Cardiac muscle cell (in vitro differentiated cells and primary cell): ENCODE measurements at regions not wholly inside any gene's neighbourhood (a gene's known extent, or its start where the extent isn't known, plus 50 kb on each side); places are given as distances from the start of the nearest gene placed in this dataset.

ENCODE experiments used
- DNase-seq, 2 donors: peaks; one replicate each; pipeline versions ENCODE4 v3.0.0 to v3.0.0-alpha.2; 2010 to 2017; ENCODE audit warnings: low read depth in 1 of 2, low spot score in 1 of 2
- H3K27ac ChIP-seq: fragments of 200-600 bp; sonication (generic); 2 replicates; pipeline ENCODE4 v1.5.1; 2016
- H3K27me3 ChIP-seq: fragments of 200-600 bp; sonication (generic); 2 replicates; pipeline ENCODE4 v1.6.0; 2016; ENCODE audit warnings: control low read depth
- H3K36me3 ChIP-seq: fragments of 200-600 bp; sonication (generic); 2 replicates; pipeline ENCODE4 v1.5.1; 2016; ENCODE audit warnings: control low read depth
- H3K4me1 ChIP-seq: fragments of 200-600 bp; sonication (generic); 2 replicates; pipeline ENCODE4 v1.8.1; 2017; ENCODE audit warnings: low read depth, mild to moderate bottlenecking, mixed run types
- H3K4me3 ChIP-seq: fragments of 200-600 bp; sonication (generic); 2 replicates; pipeline ENCODE4 v1.5.1; 2016; ENCODE audit warnings: mild to moderate bottlenecking
- H3K9me3 ChIP-seq: fragments of 200-600 bp; sonication (generic); 2 replicates; pipeline ENCODE4 v1.5.1; 2017; ENCODE audit warnings: low read depth, mild to moderate bottlenecking, control low read depth
- TF ChIP-seq, protein P1 (sequence below): IDR thresholded peaks from 2 replicates; pipeline ENCODE4 v1.5.1; 2012; ENCODE audit warnings: low read depth, mild to moderate bottlenecking, low read length

DNA sequence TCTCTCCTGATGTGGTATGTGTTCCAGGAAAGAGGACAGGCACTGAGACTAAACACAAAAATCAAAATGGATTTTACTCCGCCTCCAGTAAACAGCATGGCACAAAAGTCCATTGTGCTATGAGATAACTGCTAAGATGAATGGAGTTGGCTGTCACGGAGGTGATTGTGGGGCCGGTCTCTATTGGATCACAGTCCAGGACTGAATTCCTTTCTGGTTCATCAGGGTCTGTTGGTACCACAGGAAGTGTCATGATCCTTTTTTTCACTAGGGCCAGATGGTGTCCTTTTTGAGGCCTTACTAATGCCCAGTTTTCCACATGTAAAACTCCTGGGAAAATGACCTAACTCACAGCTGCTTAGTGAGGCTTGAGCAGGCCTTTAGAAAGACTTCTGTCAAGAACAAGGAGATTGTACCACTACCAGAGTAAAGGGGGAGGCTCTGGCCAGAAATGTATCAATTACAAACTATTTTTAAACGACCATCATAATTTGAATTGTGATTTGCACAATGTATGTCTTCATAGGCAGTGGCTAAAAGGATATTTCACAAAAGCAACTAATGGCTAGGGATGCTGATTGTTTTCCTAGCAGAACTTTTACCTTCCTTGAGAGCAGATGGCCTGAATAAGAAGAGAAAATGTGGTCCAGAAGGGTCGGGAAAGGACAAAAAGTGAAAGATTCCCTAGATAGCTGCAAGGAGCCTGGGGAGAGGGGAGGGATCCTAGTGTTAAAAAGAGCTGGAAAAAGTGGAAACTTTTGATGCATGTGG lies 192.2 kb upstream of the POU3F2 start:
- H3K36me3 ChIP-seq, result no peaks in the 10 kb centered on the region
- H3K4me1 ChIP-seq, result no peaks in the 10 kb centered on the region
- TF ChIP-seq, protein P1, sequence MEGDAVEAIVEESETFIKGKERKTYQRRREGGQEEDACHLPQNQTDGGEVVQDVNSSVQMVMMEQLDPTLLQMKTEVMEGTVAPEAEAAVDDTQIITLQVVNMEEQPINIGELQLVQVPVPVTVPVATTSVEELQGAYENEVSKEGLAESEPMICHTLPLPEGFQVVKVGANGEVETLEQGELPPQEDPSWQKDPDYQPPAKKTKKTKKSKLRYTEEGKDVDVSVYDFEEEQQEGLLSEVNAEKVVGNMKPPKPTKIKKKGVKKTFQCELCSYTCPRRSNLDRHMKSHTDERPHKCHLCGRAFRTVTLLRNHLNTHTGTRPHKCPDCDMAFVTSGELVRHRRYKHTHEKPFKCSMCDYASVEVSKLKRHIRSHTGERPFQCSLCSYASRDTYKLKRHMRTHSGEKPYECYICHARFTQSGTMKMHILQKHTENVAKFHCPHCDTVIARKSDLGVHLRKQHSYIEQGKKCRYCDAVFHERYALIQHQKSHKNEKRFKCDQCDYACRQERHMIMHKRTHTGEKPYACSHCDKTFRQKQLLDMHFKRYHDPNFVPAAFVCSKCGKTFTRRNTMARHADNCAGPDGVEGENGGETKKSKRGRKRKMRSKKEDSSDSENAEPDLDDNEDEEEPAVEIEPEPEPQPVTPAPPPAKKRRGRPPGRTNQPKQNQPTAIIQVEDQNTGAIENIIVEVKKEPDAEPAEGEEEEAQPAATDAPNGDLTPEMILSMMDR, result no peak
- H3K27me3 ChIP-seq, result no peaks in the 10 kb centered on the region
- no peak overlapping the region for H3K4me3 ChIP-seq
- H3K9me3 ChIP-seq, result no peaks in the 10 kb centered on the region
- no peak for DNase-seq
- H3K27ac ChIP-seq, result no peak overlapping the region

DNA sequence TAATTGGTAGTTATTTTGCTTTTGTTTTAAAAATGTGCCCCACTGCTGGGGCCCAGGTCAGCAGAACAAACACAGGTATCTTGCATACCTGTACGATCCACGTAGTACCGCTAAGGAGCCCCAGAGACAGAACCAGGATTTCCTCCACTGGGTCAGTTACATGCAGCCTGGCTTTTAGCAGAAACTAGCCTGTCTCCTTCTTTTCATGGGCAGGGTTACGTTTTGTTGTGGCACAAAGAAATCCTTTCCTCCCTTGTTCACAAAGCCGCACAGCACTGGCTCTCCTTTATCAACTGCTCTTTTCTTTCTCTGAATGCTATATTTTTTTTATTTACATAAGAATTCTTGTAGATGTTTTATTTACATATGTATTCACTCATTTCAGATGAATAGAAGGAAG lies 190.3 kb upstream of the POU3F2 start:
- no peak for DNase-seq

DNA sequence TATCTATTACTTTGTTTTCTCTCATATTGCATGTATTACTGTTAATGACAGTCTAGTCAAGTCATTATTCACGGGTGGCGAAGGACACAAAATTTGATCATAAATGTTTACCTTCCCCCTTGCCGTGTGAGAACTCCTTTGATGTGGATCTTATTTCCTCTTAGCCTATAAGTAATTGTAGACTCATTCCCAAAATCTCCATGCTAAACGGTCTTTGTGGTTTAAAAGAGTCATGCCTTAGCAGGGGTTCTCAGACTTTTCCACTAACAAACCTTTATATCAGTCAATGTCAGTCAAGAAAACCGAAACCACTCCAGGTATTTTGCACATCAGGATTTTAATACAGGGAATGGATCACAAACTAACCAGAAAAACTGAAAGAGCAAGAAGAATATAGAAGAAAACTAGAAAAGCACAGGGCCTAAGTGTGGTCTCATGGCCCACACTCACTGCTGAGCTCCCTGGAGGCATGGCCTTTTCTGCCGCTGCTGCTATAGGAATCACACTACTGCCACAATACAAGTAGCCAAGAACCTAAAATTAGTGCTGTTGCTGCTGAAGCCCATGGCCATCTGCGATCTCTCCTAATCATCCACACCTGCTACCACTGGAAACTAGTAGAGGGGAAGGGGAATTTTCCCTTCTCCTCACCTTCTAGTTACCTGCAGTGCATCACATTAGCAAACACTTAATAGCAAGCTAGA lies 186.0 kb upstream of the POU3F2 start:
- TF ChIP-seq, protein P1, result no peak
- Histone ChIP-seq H3K27me3 (no peaks in the 10 kb centered on the region), H3K36me3 (no peaks in the 10 kb centered on the region), H3K4me3 (no peak overlapping the region), H3K4me1 (no peaks in the 10 kb centered on the region), H3K9me3 (no peaks in the 10 kb centered on the region), H3K27ac (no peak overlapping the region)
- DNase-seq, result no peak

More for the DNA sequence above, 190.3 kb upstream of the POU3F2 start:
- no peaks in the 10 kb centered on the region for H3K4me1 ChIP-seq
- no peak overlapping the region for H3K27ac ChIP-seq
- H3K4me3 ChIP-seq, result no peak overlapping the region
- H3K9me3 ChIP-seq, result no peaks in the 10 kb centered on the region
- no peaks in the 10 kb centered on the region for H3K36me3 ChIP-seq
- TF ChIP-seq, protein P1, result no peak
- no peaks in the 10 kb centered on the region for H3K27me3 ChIP-seq

DNA sequence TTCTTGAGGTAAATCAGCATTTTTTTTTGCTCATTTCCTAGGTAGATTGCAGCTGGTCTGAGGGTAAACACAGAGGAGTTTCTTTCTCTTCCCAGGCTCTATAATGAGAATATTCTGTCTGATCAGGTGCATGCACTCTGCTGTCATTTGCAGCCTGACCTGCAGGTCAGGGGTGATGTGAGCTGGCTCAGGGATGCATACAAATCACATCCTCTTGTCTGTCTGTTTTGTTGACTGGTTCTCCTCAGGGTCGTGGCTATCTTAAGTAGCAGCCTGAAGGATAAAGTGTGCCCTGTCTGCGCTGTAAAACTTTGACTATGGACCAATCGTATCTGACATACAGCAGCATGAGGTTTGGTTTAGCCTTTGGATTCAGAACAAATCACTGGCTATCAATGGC lies 183.4 kb upstream of the POU3F2 start:
- DNase-seq, result peak in 1 of 2 donors; percentile 6
- Histone ChIP-seq H3K9me3 (no peaks in the 10 kb centered on the region), H3K4me1 (no peaks in the 10 kb centered on the region), H3K36me3 (no peaks in the 10 kb centered on the region), H3K27ac (no peak overlapping the region), H3K4me3 (no peak overlapping the region), H3K27me3 (no peaks in the 10 kb centered on the region)
- TF ChIP-seq, protein P1, result no peak

DNA sequence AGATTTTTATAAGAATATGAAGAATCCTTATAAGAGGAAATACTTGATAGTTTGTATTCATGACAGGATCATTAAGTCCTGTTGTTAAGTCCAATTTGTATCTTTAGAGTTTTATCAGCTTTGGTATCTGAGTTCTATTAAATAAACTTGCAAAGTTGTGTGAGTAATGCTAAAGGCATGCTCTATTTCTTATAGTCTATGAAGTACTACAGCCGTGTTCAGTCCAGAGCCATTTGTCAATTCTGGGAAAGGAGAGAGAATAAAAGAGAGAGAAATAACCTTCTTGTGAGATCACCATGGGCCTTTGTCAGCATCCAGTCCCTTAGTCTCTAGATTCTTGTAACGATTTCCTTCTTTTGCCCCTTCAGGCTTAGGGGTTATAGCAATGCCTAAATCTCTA lies 181.2 kb upstream of the POU3F2 start:
- no peak overlapping the region for H3K27ac ChIP-seq
- no peaks in the 10 kb centered on the region for H3K4me1 ChIP-seq
- H3K9me3 ChIP-seq, result no peaks in the 10 kb centered on the region
- H3K4me3 ChIP-seq, result no peak overlapping the region
- TF ChIP-seq, protein P1, result no peak
- no peaks in the 10 kb centered on the region for H3K27me3 ChIP-seq
- no peaks in the 10 kb centered on the region for H3K36me3 ChIP-seq
- no peak for DNase-seq
